Activated naive CD4-positive, alpha-beta T cell treated with Interleukin-2 at 50 U/mL for 16 hours (primary cell): ENCODE measurements at regions not wholly inside any gene's neighbourhood (a gene's known extent, or its start where the extent isn't known, plus 50 kb on each side); places are given as distances from the start of the nearest gene placed in this dataset.
"Not testable (repeated sequence)": the region's sequence is repeated elsewhere in the genome, so short reads cannot be mapped to it uniquely, and the experiment has no call there.

Source experiments
- DNase-seq: peaks from one replicate; pipeline ENCODE4 v3.0.0-alpha.2; 2020

DNA sequence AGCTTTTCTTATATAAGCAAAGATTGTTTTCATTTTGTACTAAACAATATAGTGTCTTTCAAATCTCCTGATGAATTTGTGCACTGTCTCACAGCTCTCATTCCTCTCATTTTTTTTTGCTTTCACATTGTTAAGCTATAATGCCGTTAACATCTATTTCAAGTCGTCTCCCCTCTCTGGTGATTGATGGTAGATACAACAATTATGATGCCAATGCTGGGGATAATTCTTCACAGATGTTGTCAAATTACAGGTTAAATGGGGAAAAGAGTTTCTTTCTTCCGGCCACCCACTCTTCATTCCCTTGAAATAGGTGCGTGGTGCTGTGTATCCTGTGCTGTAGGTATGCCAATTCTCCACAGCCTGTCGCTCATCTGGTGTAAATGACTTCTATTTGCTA lies 1053.7 kb upstream of the ZEB2 start:
- DNase-seq, result no peak

DNA sequence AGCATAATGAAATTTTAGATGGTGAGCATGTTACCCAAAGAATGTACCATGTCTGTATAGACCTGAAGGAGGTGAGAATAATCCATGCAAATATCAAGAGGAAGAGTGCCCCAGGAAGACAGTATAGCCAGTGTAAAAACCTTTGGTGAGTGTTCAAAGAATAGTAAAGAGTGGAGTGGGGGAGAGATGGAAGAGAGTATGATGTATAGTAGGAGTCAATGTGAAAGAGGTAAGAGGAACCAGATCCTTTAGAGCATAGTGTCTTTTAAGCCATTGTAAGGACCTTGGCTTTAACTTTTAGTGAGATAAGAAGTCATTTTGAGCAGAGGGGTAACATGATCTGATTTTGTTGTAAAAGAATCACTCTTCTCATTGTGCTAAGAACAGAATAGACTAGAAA lies 1052.3 kb upstream of the ZEB2 start:
- no peak for DNase-seq

DNA sequence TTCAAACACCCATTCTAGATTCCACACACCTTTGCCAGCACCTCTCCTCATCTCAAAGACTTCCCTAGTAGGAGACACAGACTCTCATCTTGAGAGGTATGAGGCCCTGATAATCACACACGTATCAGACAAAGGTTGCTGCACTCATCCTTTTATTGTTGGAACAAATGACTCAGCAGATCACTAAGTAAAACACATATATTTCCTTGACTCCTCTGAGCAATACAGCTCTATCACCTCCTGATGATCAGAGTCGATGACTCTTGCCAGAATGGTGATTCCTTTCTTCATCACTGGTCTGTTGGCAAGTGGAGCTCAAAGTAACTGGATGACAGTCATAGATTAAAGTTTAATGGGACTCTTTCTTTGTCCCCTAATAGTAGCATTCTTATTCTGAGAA lies 1049.2 kb upstream of the ZEB2 start:
- DNase-seq, result no peak

DNA sequence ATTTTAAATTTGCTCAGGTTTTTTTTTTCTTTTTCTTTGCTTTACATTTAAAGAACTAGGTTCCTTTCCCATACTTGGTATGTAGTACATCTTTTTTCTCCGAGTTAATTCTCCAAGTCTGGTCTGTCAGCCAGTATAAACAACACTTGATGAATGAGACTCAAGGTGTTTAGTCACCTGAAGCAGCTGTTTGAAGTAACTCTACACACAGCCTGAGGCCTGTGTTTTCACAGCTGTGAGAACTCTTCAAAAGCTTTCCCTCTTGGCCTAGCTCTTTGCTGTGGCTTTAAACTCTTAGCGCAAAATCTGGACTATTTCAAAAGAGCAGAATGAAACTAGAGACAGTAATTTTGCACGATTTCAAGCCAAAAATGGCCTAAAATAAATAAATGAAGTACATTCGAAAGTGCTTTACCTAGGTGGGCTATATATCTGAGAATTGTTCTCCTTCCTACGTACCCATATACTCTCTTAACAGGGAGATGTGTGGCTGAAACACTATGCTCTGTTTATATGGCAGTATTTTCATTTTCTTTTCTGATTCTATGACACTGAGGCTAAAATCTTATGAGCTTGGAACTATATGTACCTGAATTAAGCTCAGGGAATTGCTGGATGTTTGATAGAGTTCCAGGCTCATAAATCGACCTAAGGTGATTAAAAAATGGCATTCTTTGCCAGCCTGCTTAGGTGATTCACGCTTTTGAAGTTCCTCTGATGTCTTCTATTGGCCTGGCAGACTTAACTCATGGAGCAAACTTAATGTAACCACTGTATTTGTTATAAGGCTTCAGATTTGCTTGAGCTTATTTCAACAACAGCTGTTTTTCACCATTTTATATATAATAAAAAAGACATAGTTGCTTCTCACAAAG lies 1044.1 kb upstream of the ZEB2 start:
- no peak for DNase-seq

DNA sequence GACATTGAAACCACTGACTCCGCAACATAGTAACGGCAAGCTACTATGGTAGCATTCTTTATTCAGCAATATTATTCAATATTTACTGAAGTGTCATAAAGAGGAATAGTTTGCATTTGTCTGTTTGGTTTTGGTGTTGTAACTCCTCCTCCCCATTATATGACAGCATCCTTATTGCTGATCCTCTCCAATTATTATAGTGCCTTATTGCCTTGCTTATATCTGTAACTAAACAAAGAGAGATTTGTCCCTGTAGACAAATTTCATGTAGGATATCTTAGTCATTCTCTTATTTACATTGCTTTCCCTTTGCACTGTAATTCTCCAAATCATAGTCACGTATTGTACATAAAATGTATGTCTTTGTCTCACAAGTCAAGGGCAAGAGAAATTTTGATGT lies 1041.2 kb upstream of the ZEB2 start:
- no peak for DNase-seq

DNA sequence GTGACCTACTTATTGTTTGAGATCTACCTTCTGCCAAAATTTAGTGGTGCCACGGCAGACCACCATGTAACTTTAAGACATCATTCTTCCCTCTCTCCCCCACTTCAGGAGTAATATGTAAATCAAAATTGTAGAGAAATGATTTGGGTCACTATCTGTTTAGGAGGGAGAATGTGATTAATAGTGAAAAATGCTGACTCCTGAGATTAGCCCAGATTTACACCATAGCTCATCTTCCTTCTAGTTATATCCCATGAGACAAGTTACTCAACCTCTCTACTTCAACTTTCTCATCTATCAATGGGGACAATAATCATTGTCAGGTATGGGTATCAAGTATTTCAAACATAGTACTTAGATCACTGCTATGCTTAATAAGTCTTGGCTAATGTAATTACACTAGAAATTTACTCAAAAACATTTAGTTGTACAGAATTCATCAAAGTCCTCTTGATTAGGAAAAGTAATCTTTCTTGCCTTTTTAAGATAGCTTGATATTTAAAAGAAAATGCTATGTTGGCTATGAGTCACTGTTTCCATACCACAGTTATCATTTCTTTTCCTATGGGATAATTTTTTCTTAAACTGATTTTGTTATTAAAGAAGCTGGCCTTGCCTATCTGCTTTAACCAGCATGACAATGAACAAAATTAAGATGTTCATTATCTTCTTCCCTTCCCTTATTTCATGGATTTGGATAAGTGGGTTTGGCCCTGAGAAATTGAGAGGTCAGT lies 1038.9 kb upstream of the ZEB2 start:
- no peak for DNase-seq

DNA sequence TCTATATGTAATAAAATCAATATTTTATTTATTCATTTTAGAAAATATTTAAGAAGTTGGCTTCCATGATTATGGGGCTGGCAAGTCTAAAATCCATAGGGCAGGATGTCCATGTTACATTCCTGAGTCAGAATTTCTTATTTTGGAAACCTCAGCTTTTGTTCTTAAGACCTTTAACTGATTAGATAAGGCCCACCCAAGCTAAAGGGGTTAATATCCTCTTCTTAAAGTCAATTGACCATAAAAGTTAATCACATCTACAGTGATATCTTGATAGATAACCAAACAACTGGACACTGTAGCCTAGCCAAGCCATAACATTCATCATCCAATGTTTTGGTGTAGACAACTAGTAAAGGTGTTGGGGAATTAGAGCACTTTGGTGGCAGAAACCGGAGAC lies 1035.4 kb upstream of the ZEB2 start:
- no peak for DNase-seq

DNA sequence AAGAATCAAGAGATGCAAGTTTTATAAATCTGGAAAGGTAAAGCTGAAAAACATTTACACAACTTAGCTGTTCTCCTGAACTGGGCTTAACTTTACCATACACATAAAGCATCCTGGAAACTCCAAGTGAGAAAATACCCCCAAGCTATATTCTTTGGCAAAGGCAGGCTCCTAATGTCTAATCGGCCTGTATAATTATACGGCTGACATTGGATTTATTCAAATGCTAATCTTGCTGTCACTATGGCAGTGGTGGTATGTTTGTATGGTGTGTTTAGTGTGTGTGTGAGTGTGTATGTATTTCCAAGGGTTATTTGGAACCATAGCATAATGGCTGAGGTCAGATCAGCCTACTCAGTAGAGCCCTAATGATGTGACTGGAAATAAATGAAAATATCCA lies 1031.8 kb upstream of the ZEB2 start:
- no peak for DNase-seq

DNA sequence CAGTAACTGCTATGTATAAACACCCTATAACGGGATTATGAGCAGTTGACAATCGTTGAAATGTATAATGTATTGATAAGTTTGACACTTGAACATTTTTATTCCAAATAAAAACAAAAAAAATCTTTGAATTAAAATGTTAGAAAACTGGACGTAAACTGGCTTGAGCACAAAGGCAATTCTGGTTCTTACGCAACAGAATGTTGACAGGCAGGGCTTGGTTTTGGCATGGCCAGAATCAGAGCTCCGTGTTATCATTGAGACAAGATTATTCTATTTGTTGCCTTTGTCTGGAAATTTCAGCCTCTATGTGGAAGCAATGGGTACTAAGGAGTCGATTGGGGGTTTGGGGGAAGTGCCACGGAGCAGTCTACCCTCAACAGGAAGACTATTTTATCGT lies 1028.6 kb upstream of the ZEB2 start:
- no peak for DNase-seq

DNA sequence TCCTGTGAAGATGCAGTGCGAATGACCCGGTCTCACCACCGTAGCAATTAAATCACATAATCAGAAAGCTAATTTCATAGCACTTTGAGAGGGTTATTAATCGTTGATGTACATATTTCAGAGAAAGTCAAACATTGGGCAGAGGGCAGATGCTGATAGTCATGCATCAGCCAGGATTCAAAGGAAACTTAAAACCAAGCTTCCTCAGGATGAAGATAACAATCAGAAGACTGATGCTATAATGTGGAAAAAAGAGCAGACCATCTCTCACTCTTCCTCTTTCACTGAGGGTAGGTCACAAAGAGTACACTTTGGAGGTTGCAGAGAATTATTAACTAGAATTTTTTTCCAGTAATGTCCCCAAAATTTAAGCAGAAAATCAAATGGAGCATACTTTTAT lies 1027.7 kb upstream of the ZEB2 start:
- no peak for DNase-seq

DNA sequence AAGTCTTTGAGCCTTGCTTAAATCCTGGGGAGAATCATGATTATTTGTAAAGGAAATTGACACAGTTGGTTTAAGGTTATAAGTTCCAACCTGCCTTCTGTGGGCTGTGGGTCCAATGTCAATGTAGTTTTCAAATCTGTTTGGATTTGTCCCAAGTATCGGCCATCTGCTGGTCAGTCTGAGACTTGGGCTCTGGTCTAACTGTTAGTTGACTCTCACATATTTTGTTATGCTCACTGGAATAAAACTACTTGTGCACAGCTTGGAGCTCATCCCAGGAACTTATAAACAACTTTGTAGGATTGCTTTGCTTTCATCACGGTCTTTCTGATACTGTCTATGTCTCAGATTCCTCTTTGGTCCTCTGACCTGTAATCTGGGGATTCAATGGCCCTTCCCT lies 1026.2 kb upstream of the ZEB2 start:
- DNase-seq, result no peak

DNA sequence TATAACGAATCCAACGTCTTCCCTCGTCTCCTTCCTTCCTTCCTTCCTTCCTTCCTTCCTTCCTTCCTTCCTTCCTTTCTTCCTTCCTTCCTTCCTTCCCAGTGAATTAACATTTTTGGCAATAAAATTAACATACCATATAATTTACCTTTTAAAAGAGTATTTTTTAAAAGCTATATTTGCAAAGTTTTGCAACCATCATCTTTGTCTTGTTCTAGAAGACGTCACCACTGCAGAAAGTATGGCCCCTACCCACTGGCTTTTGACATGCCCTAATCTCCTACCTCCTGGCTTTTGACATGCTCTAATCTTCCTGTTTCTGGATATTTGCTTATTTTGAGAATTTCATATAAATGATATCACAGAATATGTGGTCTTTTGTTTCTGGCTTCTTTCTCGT lies 1023.9 kb upstream of the ZEB2 start:
- DNase-seq, result no peak

DNA sequence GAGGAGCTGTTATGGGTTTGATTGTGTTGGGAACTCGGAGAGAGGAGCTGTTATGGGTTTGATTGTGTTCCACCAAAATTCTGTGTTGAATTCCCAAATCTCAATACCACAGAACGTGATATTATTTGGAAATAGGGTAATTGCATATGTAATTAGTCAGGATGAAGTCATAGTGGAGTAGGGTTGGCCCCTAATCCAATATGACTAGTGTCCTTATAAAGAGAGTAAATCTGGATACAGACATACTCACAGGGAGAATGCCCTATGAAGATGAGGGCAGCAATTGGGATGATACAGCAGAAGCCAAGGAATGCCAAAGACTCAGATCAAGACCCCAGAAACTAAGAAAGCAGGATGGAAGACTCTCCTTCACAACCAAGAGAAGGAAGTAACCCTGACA lies 1023.2 kb upstream of the ZEB2 start:
- no peak for DNase-seq

DNA sequence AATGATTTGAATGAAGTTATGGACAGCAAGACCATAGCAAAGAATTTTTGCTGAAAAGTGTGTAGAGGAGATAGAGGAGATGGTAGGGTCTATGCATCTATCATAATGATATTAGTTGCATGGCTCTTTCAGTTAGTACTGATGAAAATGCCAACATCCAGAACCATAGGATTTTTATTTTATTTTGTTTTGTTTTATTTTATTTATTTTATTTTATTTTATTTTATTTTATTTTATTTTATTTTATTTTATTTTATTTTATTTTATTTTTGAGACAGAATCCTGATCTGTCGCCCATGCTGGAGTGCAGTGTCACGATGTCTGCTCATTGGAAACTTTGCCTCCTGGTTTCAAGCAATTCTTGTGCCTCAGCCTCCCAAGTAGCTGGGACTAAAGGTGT lies 1021.1 kb upstream of the ZEB2 start:
- DNase-seq, result no peak

DNA sequence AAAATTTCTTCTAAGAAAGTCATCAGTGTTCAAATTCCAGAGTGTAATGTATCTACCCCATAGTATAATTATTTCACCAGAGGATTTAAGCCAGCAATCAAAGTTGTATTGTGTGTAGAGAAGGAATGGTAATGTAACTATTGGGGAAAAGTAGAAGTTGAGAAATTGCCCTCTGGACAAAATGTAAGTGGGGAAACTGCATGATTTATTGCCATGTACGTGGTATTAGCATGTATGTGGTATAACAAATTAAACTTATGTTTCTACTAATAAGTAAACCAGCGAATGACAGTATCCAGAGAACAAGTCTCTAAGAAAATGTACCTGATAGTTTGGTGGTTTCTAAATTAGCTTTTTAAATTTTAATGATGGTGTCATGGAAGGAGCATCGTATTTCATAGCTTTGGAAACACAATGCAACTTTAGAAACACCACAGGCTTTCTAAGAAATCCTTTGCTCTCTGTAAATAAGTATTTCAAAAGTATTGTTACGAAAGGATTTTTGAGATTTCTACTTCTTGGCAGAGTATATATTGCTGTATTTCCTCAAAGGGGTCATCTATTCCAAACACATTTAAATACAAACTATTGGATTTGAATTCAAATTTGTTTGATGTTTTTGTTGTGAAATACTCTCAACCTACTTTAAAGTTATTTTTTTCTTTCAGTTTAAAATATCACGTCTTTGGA lies 1018.9 kb upstream of the ZEB2 start:
- DNase-seq, result no peak

DNA sequence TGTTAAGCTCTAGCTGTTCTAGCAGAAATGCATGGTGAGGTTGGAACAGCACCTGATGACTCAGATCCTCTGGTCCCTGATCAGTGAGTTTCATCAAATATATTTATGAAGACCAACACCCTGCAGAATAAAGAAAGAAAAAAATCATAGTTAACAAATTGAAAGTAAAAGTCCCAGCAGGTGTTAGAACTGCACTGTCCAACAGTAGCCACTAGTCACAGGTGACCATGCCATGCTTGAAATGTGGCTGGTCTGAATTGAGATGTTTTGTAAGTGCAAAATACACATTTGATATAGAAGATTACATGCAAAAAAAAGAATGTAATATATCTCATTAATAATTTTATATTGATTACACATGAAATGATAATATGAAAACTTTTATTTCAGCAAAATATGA lies 1010.7 kb upstream of the ZEB2 start:
- DNase-seq, result no peak

DNA sequence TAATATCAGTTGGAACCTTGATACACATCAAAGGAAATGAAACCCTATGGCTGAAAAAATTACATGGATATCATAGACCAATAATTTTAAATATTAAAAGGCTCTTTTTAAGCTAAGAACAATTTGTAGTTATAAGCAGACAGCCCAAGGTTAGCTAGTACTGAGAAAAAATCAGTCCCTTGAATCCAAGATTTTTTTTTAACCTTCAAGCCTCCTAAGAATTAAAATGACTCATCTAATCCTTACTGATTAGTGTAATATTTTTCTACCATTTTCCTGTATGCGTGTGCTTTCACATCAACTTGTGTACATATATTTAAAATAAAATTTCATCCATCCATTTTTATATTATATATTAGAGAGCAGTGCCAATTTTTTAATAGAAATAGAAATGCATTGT lies 1004.9 kb upstream of the ZEB2 start:
- DNase-seq, result no peak

DNA sequence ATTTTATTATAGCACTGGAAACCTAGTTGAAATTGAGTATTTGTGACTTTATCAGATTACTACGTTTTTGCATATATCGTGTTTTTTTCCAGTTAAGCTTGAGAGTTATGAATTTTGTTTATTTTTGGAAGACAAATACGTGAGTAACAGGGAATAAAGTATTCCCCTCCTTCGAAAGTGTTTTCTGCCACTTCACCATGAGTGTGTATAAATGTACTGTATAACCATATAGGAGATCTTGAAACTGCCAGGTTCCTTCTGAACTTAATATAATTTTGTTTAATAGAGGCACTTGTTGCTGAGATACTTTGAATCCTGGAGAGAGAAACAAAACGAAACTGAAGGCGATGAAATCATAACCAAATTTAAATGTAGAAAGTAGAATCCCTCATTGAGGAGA lies 1004.4 kb upstream of the ZEB2 start:
- no peak for DNase-seq

DNA sequence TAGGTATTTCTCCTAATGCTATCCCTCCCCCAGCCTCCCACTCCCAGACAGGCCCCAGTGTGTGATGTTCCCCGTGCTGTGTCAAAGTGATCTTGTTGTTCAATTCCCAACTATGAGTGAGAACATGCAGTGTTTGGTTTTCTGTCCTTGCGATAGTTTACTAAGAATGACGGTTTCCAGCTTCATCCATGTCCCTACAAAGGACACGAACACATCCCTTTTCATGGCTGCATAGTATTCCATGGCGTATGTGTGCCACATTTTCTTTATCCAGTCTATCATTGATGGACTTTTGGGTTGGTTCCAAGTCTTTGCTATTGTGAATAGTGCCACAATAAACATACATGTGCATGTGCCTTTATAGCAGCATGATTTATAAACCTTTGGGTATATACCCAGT lies 999.3 kb upstream of the ZEB2 start:
- not testable (repeated sequence) for DNase-seq

DNA sequence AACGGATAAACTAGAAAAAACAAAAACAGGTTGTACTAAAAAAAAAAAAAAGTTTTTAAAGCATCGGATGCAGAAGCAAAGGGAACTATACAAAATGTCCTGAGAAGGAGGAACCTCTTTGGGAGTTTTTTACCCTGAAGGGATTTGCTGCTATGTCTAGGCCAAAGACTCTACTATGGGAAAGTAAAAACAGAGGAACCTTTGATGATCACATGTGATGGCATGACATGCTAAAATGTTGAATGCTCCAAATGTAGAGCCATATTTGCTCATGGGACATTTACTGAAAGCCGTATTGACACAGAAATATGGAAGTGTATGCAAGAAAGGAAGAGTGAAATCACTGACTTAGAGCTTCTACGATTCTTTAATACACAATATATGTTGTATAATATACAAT lies 992.0 kb upstream of the ZEB2 start:
- no peak for DNase-seq

DNA sequence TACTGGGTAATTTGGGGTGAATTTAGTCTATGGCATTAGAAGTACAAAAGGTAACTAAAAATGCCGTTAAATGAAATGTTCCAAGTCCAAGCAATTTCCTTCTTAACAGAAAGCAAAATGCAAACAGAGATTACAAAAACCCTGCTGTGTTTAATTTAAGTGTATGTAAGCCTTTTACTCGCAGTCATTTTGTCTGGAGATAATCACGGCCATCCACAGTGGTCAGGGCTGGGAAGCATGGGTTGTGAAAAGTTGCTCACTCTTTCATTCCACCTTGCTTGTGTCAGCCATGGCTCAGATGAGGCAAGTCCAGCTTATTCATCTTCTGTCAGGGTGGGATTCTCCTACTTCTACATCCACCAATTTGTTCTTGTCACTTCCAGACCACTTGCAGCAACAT lies 983.6 kb upstream of the ZEB2 start:
- DNase-seq, result no peak

DNA sequence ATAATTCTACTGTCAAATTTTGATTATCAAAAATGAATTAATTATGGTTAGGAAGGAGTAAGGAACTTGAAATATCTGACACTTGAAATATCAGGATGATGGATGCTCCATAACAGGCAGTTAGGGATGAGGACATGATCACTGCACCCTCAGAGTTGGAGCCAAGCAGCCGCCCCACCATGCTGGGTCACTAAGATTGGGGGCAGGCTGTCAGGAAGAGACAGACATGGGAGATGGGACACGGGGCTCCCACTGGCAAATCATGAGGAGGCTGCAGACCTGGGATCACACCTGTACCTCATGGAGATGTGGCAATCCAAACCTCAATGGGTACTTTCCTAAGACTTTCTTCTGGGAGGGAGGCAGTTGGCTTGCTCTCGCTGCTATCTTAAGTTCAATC lies 982.0 kb upstream of the ZEB2 start:
- DNase-seq, result no peak

DNA sequence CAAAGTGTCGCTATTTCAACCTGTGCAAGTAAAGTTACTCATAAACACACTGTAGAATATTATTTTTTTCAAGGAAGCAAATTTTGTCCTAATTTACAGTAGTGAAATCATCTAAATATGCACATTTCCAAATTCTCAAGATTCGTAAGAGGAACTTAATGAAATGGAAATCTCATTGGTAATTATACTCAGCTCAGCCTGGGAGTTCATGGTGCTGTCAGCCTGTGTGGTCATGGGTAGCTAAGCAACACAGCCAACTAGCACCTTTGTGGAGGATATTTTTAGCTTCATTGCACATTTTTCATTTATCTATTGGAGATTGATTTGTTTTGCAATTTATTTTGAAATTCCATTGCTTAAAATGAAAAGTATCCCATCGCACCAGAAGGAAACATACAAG lies 975.7 kb upstream of the ZEB2 start:
- no peak for DNase-seq

DNA sequence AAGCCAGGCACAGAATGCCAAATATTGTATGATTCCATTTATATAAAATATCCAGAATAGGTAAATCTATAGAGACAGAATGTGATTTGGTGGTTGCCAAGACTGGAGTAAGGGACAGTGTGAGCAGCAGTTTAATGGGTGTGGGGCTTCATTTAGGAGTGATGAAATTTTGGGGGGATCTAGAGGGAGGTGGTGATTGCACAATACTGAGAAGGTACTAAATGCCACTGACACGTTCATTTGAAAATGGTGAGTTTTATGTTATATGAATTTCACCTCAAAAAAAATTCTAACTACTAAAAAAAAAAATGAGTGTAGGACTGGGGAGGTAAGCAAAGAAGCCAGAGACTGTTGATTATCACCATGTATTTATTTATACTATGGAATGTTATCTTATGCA lies 974.5 kb upstream of the ZEB2 start:
- no peak for DNase-seq
